ENCODE measurements at regions not wholly inside any gene's neighbourhood (a gene's known extent, or its start where the extent isn't known, plus 50 kb on each side); places are given as distances from the start of the nearest gene placed in this dataset.

DNA sequence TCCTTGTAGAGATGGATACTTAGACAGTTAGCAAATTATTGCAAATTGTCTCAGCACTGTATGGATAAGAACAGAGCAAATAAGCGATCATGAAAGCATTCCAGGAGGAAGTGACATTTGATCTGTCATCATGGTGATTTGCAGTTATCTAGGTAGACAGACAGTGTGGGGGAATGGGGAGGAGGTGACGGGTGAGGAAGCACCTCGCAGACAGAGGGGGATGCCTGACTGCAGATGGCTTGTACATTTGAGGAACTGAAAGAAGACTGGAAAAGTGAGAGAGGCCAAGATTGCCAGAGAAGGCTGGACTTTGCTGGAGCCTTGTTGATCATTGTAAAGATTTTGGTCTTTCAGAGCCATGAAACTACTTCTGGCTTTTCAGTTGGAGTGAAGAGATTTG lies 318.2 kb upstream of the CELF2 start:
- ChIA-PET POLR2A (no interaction called here), CTCF (no interaction called here)
- no peak for TF ChIP-seq CTCF (IDR thresholded peaks at IDR 0.05)
- Histone ChIP-seq H3K27ac (ENCODE audit: low read depth in 1 of 2, low read length in 2 of 2) (no peak overlapping the region), H3K36me3 (ENCODE audit: insufficient read depth, low read length) (no peaks in the 10 kb centered on the region), H3K9me3 (ENCODE audit: control insufficient read depth in 1 of 2, insufficient read depth in 1 of 2, low read length in 2 of 2) (peaks cover 0 to 6% of the 10 kb centered on the region in 2 experiments), H3K27me3 (ENCODE audit: control insufficient read depth in 1 of 2, insufficient read depth in 2 of 2, low read length in 2 of 2) (peaks cover 0 to 2% of the 10 kb centered on the region in 2 experiments), H3K4me3 (ENCODE audit: low read length) (no peak overlapping the region), H3K4me1 (ENCODE audit: insufficient read depth, low read length) (no peaks in the 10 kb centered on the region)
- intact Hi-C loops (cut with DNase I, micrococcal nuclease): no loop called here
- DNase-seq: peak in 2 of 14 experiments; percentile 7 to 12
- Mint-ChIP-seq H3K4me3 (no peak overlapping the region), H3K36me3 (ENCODE audit: low read depth) (no peaks in the 10 kb centered on the region), H3K27ac (no peak overlapping the region), H3K9me3 (no peaks in the 10 kb centered on the region), H3K27me3 (peaks cover 14% of the 10 kb centered on the region), H3K4me1 (ENCODE audit: low read depth) (no peaks in the 10 kb centered on the region)
- no peak for ATAC-seq (ENCODE audit: poor library complexity)

DNA sequence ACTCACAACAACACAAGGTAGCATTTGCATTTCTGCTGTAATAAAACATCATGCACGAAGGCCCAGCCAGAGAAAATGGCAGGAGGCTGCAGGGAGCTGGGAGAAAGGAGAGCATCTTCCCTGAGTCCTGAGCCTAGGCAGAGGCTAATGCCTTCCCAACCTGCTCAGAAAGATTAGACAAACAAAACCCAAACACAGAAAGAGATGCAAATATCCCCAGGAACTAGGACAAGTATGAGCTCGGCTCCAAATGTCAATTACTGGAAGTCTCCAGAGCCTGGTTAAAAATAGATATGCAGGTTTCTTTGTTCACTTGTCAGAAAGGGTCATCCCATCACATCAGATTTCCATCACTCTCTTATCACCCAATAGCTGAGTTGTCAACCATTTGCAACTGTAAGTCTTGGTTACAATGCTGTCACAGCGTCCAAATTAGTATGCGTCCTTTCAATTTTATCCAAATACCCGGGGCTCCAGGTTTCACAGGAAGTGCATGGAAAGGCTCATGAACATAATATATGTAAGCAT lies 316.5 kb upstream of the CELF2 start:
- Mint-ChIP-seq H3K9me3 (no peaks in the 10 kb centered on the region), H3K27ac (no peak overlapping the region), H3K4me3 (no peak overlapping the region), H3K27me3 (peaks cover 14% of the 10 kb centered on the region), H3K36me3 (ENCODE audit: low read depth) (no peaks in the 10 kb centered on the region), H3K4me1 (ENCODE audit: low read depth) (no peaks in the 10 kb centered on the region)
- Histone ChIP-seq H3K4me3 (ENCODE audit: low read length) (no peak overlapping the region), H3K9me3 (ENCODE audit: control insufficient read depth in 1 of 2, insufficient read depth in 1 of 2, low read length in 2 of 2) (peaks cover 0 to 6% of the 10 kb centered on the region in 2 experiments), H3K27ac (ENCODE audit: low read depth in 1 of 2, low read length in 2 of 2) (no peak overlapping the region), H3K27me3 (ENCODE audit: control insufficient read depth in 1 of 2, insufficient read depth in 2 of 2, low read length in 2 of 2) (peaks cover 0 to 2% of the 10 kb centered on the region in 2 experiments), H3K36me3 (ENCODE audit: insufficient read depth, low read length) (no peaks in the 10 kb centered on the region), H3K4me1 (ENCODE audit: insufficient read depth, low read length) (no peaks in the 10 kb centered on the region)
- ChIA-PET POLR2A (no interaction called here), CTCF (no interaction called here)
- no peak for ATAC-seq (ENCODE audit: poor library complexity)
- TF ChIP-seq CTCF (IDR thresholded peaks at IDR 0.05): no peak
- intact Hi-C loops (cut with DNase I, micrococcal nuclease): no loop called here
- DNase-seq: no peak

DNA sequence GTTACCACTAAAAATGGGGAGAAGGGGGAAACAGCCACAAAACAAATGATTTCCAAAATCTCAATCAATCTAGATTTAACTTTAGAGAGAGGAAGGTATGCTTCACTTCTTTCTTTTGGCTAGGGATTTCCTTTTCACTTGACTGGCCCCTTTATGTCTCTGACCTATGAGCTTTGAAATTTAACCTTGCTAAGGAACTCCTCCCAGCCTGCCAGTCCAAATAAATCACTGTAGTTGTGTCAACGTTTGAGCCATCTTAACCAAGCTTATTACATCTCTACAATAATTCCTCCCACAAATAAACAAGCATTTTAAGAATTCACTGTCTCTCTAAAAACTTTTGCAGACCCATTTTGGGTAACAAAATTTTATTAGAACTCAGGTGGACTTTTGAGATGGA lies 315.5 kb upstream of the CELF2 start:
- CTCF ChIA-PET: no interaction called here
- no peak overlapping the region for H3K27ac Mint-ChIP-seq
- H3K4me3 ChIP-seq (ENCODE audit: low read length): no peak overlapping the region
- intact Hi-C loops (cut with DNase I, micrococcal nuclease): no loop called here
- no peaks in the 10 kb centered on the region for H3K36me3 ChIP-seq (ENCODE audit: insufficient read depth, low read length)
- TF ChIP-seq CTCF (IDR thresholded peaks at IDR 0.05): no peak
- no peaks in the 10 kb centered on the region for H3K36me3 Mint-ChIP-seq (ENCODE audit: low read depth)
- H3K4me1 Mint-ChIP-seq (ENCODE audit: low read depth): no peaks in the 10 kb centered on the region
- peaks cover 0 to 2% of the 10 kb centered on the region in 2 experiments for H3K27me3 ChIP-seq (ENCODE audit: control insufficient read depth in 1 of 2, insufficient read depth in 2 of 2, low read length in 2 of 2)
- H3K4me1 ChIP-seq (ENCODE audit: insufficient read depth, low read length): no peaks in the 10 kb centered on the region
- H3K27me3 Mint-ChIP-seq: peaks cover 8% of the 10 kb centered on the region
- no peak for DNase-seq
- no peaks in the 10 kb centered on the region for H3K9me3 ChIP-seq (ENCODE audit: control insufficient read depth in 1 of 2, insufficient read depth in 1 of 2, low read length in 2 of 2)
- H3K9me3 Mint-ChIP-seq: no peaks in the 10 kb centered on the region
- H3K4me3 Mint-ChIP-seq: no peak overlapping the region
- POLR2A ChIA-PET: no interaction called here
- H3K27ac ChIP-seq (ENCODE audit: low read depth in 1 of 2, low read length in 2 of 2): no peak overlapping the region
- no peak for ATAC-seq (ENCODE audit: poor library complexity)

All from CD4-positive, alpha-beta T cell (primary cell).